Lower lobe of right lung (tissue), 2 donors: ENCODE measurements at regions not wholly inside any gene's neighbourhood (a gene's known extent, or its start where the extent isn't known, plus 50 kb on each side); places are given as distances from the start of the nearest gene placed in this dataset.

Experiments used
- ATAC-seq, 2 donors: fragments of 200-7000 bp; cut with Tn5 transposase; one replicate each; pipeline ENCODE4 v1.9.1; 2020 to 2022; ENCODE audit warnings: mild to moderate bottlenecking in 2 of 2, moderate library complexity in 2 of 2
- DNase-seq: peaks from one replicate; pipeline ENCODE4 v3.0.0-alpha.2; 2020
- H3K27ac ChIP-seq: fragments of 200-600 bp; one replicate; pipeline ENCODE4 v1.8.0; 2022
- H3K27me3 ChIP-seq: fragments of 200-600 bp; one replicate; pipeline ENCODE4 v1.8.0; 2022; ENCODE audit warnings: low read depth
- H3K36me3 ChIP-seq: fragments of 200-600 bp; one replicate; pipeline ENCODE4 v1.8.0; 2022; ENCODE audit warnings: mild to moderate bottlenecking
- H3K4me1 ChIP-seq: fragments of 200-600 bp; one replicate; pipeline ENCODE4 v1.8.0; 2022
- H3K4me3 ChIP-seq: fragments of 200-600 bp; one replicate; pipeline ENCODE4 v1.8.0; 2022; ENCODE audit warnings: mild to moderate bottlenecking
- H3K9me3 ChIP-seq: fragments of 200-600 bp; one replicate; pipeline ENCODE4 v1.8.0; 2022
- CTCF ChIP-seq: fragments of 200-600 bp; IDR thresholded peaks from one replicate; pipeline ENCODE4 v1.8.0; 2022; ENCODE audit warnings: antibody characterized with exemption, mild to moderate bottlenecking
- intact Hi-C: fragments of 100-400 bp; cut with DNase I; formaldehyde crosslinking; loops from one replicate; pipeline ENCODE4 v1.11.0; 2022
- donor health status: DM: no; HTN: yes; CAD: no; lungs with severe emphysema.

DNA sequence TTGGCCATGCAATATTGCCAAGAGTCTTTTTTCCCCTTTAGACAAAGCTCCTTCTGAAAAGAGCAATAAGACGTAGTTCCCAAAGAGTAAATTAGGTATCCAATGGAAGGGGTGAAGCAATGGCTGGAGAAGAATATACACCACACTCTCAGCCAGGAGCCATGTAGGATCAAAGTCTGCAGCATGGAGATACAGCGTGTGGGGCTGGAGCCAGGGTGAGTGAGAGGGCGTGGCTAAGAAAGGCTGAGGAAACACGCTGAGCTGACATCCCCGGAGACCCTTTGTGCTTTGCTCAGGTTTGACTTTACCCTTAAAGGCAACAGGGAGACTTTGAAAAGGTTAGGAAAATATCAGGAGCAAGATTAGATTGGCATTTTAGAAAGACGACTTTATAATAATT, 87.1 kb upstream of the ELL2 start:
- Histone ChIP-seq H3K4me3 (no peak overlapping the region), H3K36me3 (no peaks in the 10 kb centered on the region), H3K4me1 (peaks cover 22% of the 10 kb centered on the region), H3K27ac (no peak overlapping the region), H3K27me3 (no peaks in the 10 kb centered on the region), H3K9me3 (no peaks in the 10 kb centered on the region)
- intact Hi-C loops, result no loop called here
- DNase-seq, result no peak
- TF ChIP-seq CTCF, result no peak
- ATAC-seq, result no peak

- no peak for TF ChIP-seq CTCF
- no peak for ATAC-seq
- no peak for DNase-seq
- Histone ChIP-seq H3K36me3 (no peaks in the 10 kb centered on the region), H3K4me1 (peaks cover 22% of the 10 kb centered on the region), H3K9me3 (no peaks in the 10 kb centered on the region), H3K4me3 (no peak overlapping the region), H3K27ac (no peak overlapping the region), H3K27me3 (no peaks in the 10 kb centered on the region)
- intact Hi-C loops, result no loop called here
These were observed 84.2 kb upstream of the ELL2 start for GRCh38 chr5:96045888-96046287.

DNA sequence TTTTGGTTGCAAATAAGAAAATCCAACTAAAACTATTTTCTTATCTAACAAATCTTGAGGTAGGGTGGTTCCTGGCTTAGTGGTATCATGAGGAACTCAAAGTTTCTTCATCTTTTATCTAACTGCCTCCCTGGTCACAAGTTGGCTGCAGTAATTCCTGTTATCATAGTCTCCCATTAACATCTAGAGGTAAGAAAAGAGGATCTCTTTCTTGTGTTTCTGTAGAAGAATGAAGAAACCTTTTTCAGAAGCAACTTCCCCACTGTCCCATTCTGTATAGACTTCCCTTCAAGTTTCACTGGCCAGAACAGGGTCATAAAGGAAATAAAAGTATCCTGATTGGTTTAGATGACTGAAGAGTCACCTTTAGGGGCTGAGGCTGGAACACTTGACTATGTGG, 81.8 kb upstream of the ELL2 start:
- Histone ChIP-seq H3K4me3 (no peak overlapping the region), H3K27me3 (no peaks in the 10 kb centered on the region), H3K4me1 (no peaks in the 10 kb centered on the region), H3K9me3 (no peaks in the 10 kb centered on the region), H3K27ac (no peak overlapping the region), H3K36me3 (no peaks in the 10 kb centered on the region)
- intact Hi-C loops, result no loop called here
- no peak for DNase-seq
- no peak for TF ChIP-seq CTCF
- ATAC-seq, result no peak

- H3K27ac ChIP-seq, result no peak overlapping the region
- ATAC-seq (no peak), DNase-seq (no peak)
- intact Hi-C loops, result no loop called here
- H3K27me3 ChIP-seq, result no peaks in the 10 kb centered on the region
- no peak for TF ChIP-seq CTCF
- H3K36me3 ChIP-seq, result no peaks in the 10 kb centered on the region
- peaks cover 4% of the 10 kb centered on the region for H3K9me3 ChIP-seq
- H3K4me1 ChIP-seq, result no peaks in the 10 kb centered on the region
- no peak overlapping the region for H3K4me3 ChIP-seq
These were observed 75.5 kb upstream of the ELL2 start for GRCh38 chr5:96037128-96037527.

GRCh38 chr5:96036301-96036700, 74.7 kb upstream of the ELL2 start:
- no peak overlapping the region for H3K27ac ChIP-seq
- peaks cover 4% of the 10 kb centered on the region for H3K9me3 ChIP-seq
- intact Hi-C loops, result no loop called here

More at GRCh38 chr5:96036301-96036700, 74.7 kb upstream of the ELL2 start:
- H3K4me1 ChIP-seq, result no peaks in the 10 kb centered on the region
- DNase-seq (no peak), ATAC-seq (no peak)
- no peak for TF ChIP-seq CTCF
- no peaks in the 10 kb centered on the region for H3K36me3 ChIP-seq
- H3K4me3 ChIP-seq, result no peak overlapping the region
- no peaks in the 10 kb centered on the region for H3K27me3 ChIP-seq
